ENCODE measurements at regions not wholly inside any gene's neighbourhood (a gene's known extent, or its start where the extent isn't known, plus 50 kb on each side); places are given as distances from the start of the nearest gene placed in this dataset.

- no peaks in the 10 kb centered on the region for H3K9me3 ChIP-seq (ENCODE audit: control insufficient read depth, insufficient read depth, low read length)
- DNase-seq = peak; percentile 23
Measured at GRCh38 chr17:45702666-45703266, 81.4 kb upstream of the CRHR1 start.

More at GRCh38 chr17:45702666-45703266, 81.4 kb upstream of the CRHR1 start:
- H3K4me2 ChIP-seq (ENCODE audit: low read depth, low read length) = no peak overlapping the region
- no peak overlapping the region for H2BK120ac ChIP-seq (ENCODE audit: low read depth, low read length)
- H2BK5ac ChIP-seq (ENCODE audit: low read depth, low read length, poor library complexity, severe bottlenecking) = no peak overlapping the region
- H2BK20ac ChIP-seq (ENCODE audit: low read depth, low read length) = no peak overlapping the region
- no CpG with 5 or more reads among the region's 1 CpG for WGBS, 2 experiments (ENCODE audit: extremely low coverage in 2 of 2, insufficient read length in 1 of 2)
- TF ChIP-seq BHLHE40 (IDR thresholded peaks at IDR 0.05; ENCODE audit: low read depth, low read length) (no peak), CHD1 (IDR thresholded peaks at IDR 0.05; ENCODE audit: low read depth, low read length) (no peak), MXI1 (IDR thresholded peaks at IDR 0.05; ENCODE audit: borderline replicate concordance, low read depth, low read length) (no peak), FOS (IDR thresholded peaks at IDR 0.05; ENCODE audit: low read depth, low read length) (no peak), MAFK (IDR thresholded peaks at IDR 0.05; ENCODE audit: low read depth, low read length) (no peak), ELK1 (IDR thresholded peaks at IDR 0.05; ENCODE audit: borderline replicate concordance, low read depth, low read length) (no peak), USF2 (IDR thresholded peaks at IDR 0.05; ENCODE audit: low read depth, low read length) (no peak), RFX5 (IDR thresholded peaks at IDR 0.05; ENCODE audit: low read depth, low read length) (no peak), MAZ (IDR thresholded peaks at IDR 0.05; ENCODE audit: borderline replicate concordance, low read depth, low read length) (no peak), RAD21 (IDR thresholded peaks at IDR 0.05; ENCODE audit: low read length) (no peak), POLR2A (IDR thresholded peaks at IDR 0.05; ENCODE audit: low read depth, low read length) (no peak), CTCF (conservative IDR thresholded peaks at IDR 0.05; ENCODE audit: low read depth, low read length) (no peak), RCOR1 (IDR thresholded peaks at IDR 0.05; ENCODE audit: insufficient replicate concordance, low read length) (no peak), SMC3 (IDR thresholded peaks at IDR 0.05; ENCODE audit: low read depth, low read length) (no peak), CEBPB (IDR thresholded peaks at IDR 0.05; ENCODE audit: low read depth, low read length) (no peak), NFE2L2 (IDR thresholded peaks at IDR 0.05; ENCODE audit: low read depth, low read length) (no peak)
- no TSS peak for BruUV-seq (replicated peaks)
- H4K20me1 ChIP-seq (ENCODE audit: insufficient read depth, low read length) = no peaks in the 10 kb centered on the region
- no peak overlapping the region for H3K4me3 ChIP-seq (ENCODE audit: insufficient read depth, low read depth, low read length)
- H3K9ac ChIP-seq (ENCODE audit: low read depth, low read length) = no peak overlapping the region
- no peak overlapping the region for H3K14ac ChIP-seq (replicated peaks; ENCODE audit: low read depth, low read length)
- H3K27me3 ChIP-seq (ENCODE audit: control insufficient read depth, insufficient read depth, low read length) = no peaks in the 10 kb centered on the region; the same call in 1 of the 2 replicates
- H3K36me3 ChIP-seq (ENCODE audit: control insufficient read depth, insufficient read depth, low read length) = no peaks in the 10 kb centered on the region
- H3K56ac ChIP-seq (ENCODE audit: extremely low read depth, insufficient read depth, low read length) = no peak overlapping the region
- H4K91ac ChIP-seq (ENCODE audit: insufficient read depth, low read depth, low read length) = no peak overlapping the region
- H2BK15ac ChIP-seq (ENCODE audit: low read depth, low read length) = no peak overlapping the region
- no peak overlapping the region for H3K23ac ChIP-seq (ENCODE audit: low read depth, low read length)
- intact Hi-C loops (cut with micrococcal nuclease) (no loop called here), dilution Hi-C loops (cut with HindIII; ENCODE audit: low sequenced_read_pairs, unreplicated experiment) (no loop called here), in situ Hi-C loops (cut with MboI; ENCODE audit: low sequenced_read_pairs) (no loop called here)
- ChIA-PET CTCF (no interaction called here), POLR2A (ENCODE audit: unreplicated experiment) (no interaction called here)
- H3K27ac ChIP-seq (ENCODE audit: insufficient read depth, low read length) = no peak overlapping the region
- no peak overlapping the region for H3K4ac ChIP-seq (ENCODE audit: low read depth, low read length)
- no peaks in the 10 kb centered on the region for H3K9me1 ChIP-seq (ENCODE audit: insufficient read depth, low read length)
- no peaks in the 10 kb centered on the region for H3K4me1 ChIP-seq (ENCODE audit: control insufficient read depth, insufficient read depth, low read length)
- H2AK9ac ChIP-seq (replicated peaks; ENCODE audit: low read depth, low read length, poor library complexity) = no peak overlapping the region
- no peaks in the 10 kb centered on the region for H3K79me1 ChIP-seq (ENCODE audit: low read depth in 1 of 2, low read length in 2 of 2)
- no peak overlapping the region for H3K18ac ChIP-seq (ENCODE audit: low read depth, low read length)
- no peak overlapping the region for H4K5ac ChIP-seq (ENCODE audit: low read depth, low read length)
- no peak overlapping the region for H2AFZ ChIP-seq (replicated peaks; ENCODE audit: low read length, poor library complexity)
- H4K8ac ChIP-seq (ENCODE audit: low read depth in 2 of 2, low read length in 2 of 2) = no peak overlapping the region
- ATAC-seq (ENCODE audit: low read depth) = no peak
- no peak overlapping the region for H2AK5ac ChIP-seq (ENCODE audit: low read depth, low read length)
